ENCODE measurements at regions not wholly inside any gene's neighbourhood (a gene's known extent, or its start where the extent isn't known, plus 50 kb on each side); places are given as distances from the start of the nearest gene placed in this dataset.

GRCh38 chr2:81598453-81598852, 1293.9 kb upstream of the LRRTM1 start:
- ChIA-PET CTCF (no interaction called here), POLR2A (no interaction called here)
- Histone ChIP-seq H3K4me3 (no peak overlapping the region), H3K9me3 (0 out of 3 replicates have a peak, but pooled peaks cover 6% of the 10 kb centered on the region), H3K4me2 (no peak overlapping the region), H3K4me1 (no peaks in the 10 kb centered on the region), H3K27ac (no peak overlapping the region)
- no peak for FAIRE-seq
- no peak for DNase-seq (ENCODE audit: low read depth in 1 of 2, low spot score in 1 of 2)
- WGBS (ENCODE audit: missing lambda C conversion rate), result 4% methylated on average over 5 of the region's 5 CpGs
- no peak for ATAC-seq
- no peak for TF ChIP-seq FOSL2 (IDR thresholded peaks at IDR 0.05)
- TF ChIP-seq FOSL2 (CRISPR knock-in tag; IDR thresholded peaks at IDR 0.05), result no peak
- TF ChIP-seq HES2 (IDR thresholded peaks at IDR 0.05), result no peak
- TF ChIP-seq SREBF2 (IDR thresholded peaks at IDR 0.05), result no peak
- no peak for TF ChIP-seq ZSCAN20 (CRISPR knock-in tag; IDR thresholded peaks at IDR 0.05)
- no peak for TF ChIP-seq KDM5A (IDR thresholded peaks at IDR 0.05)
- TF ChIP-seq BHLHE40 (IDR thresholded peaks at IDR 0.05; ENCODE audit: low read depth, low read length), result no peak
- TF ChIP-seq PHF8 (IDR thresholded peaks at IDR 0.05; ENCODE audit: borderline replicate concordance, low read depth), result no peak
- TF ChIP-seq RARB (CRISPR knock-in tag; IDR thresholded peaks at IDR 0.05), result no peak

GRCh38 chr2:81589406-81589805, 1284.9 kb upstream of the LRRTM1 start:
- CTCF ChIA-PET, result no interaction called here
- Histone ChIP-seq H3K9me3 (0 out of 3 replicates have a peak, but pooled peaks cover 3% of the 10 kb centered on the region), H3K27ac (no peak overlapping the region), H3K4me3 (no peak overlapping the region), H3K4me1 (no peaks in the 10 kb centered on the region), H3K4me2 (no peak overlapping the region)
- FAIRE-seq (no peak), DNase-seq (ENCODE audit: low read depth in 1 of 2, low spot score in 1 of 2) (no peak), ATAC-seq (no peak)
- 3% methylated on average over 2 of the region's 2 CpGs for WGBS (ENCODE audit: missing lambda C conversion rate)
- TF ChIP-seq NFE2L2 (conservative IDR thresholded peaks at IDR 0.05; ENCODE audit: low read length) (no peak), ATOH8 (CRISPR knock-in tag; IDR thresholded peaks at IDR 0.05; ENCODE audit: low read depth) (no peak), REST (IDR thresholded peaks at IDR 0.05) (no peak), CBX8 (IDR thresholded peaks at IDR 0.05) (no peak), MAFK (IDR thresholded peaks at IDR 0.05; ENCODE audit: partially characterized antibody) (no peak)
- POLR2A ChIA-PET, result no interaction called here

- Histone ChIP-seq H3K4me3 (no peak overlapping the region), H3K27ac (no peak overlapping the region), H3K4me1 (no peaks in the 10 kb centered on the region), H3K4me2 (no peak overlapping the region), H3K9me3 (no peaks in the 10 kb centered on the region; the same call in 2 of the 3 replicates)
- no peak for FAIRE-seq
- 23% methylated on average over 18 of the region's 20 CpGs for WGBS (ENCODE audit: missing lambda C conversion rate)
- ATAC-seq, result no peak
- ChIA-PET CTCF (no interaction called here), POLR2A (no interaction called here)
- TF ChIP-seq USF2 (IDR thresholded peaks at IDR 0.05) (no peak), ESRRA (IDR thresholded peaks at IDR 0.05; ENCODE audit: borderline replicate concordance, low read length) (no peak)
- DNase-seq (ENCODE audit: low read depth in 1 of 2, low spot score in 1 of 2), result no peak
Measured at GRCh38 chr2:81583311-81584108, 1279.0 kb upstream of the LRRTM1 start.
